GM13977 (cell line): ENCODE measurements at regions not wholly inside any gene's neighbourhood (a gene's known extent, or its start where the extent isn't known, plus 50 kb on each side); places are given as distances from the start of the nearest gene placed in this dataset.

Experiments used
- DNase-seq: peaks from one replicate; pipeline ENCODE4 v3.0.0; 2012; ENCODE audit warnings: low spot score
- CTCF ChIP-seq: IDR thresholded peaks from 2 replicates; pipeline ENCODE4 v1.5.1; 2012; ENCODE audit warnings: mild to moderate bottlenecking, control low read depth; ENCODE audit not compliant: insufficient read depth; ENCODE audit errors: extremely low read depth, missing control alignments
- in situ Hi-C: fragments of 300-500 bp; cut with MboI; formaldehyde crosslinking; loops from one replicate; pipeline ENCODE4 v1.12.0; 2022; ENCODE audit warnings: low sequenced_read_pairs, low pct_unique_long_range_greater_than_20kb, mixed read lengths, inconsistent platforms; ENCODE audit not compliant: unreplicated experiment

- no peak for TF ChIP-seq CTCF
- in situ Hi-C loops, result no loop called here
- no peak for DNase-seq
Measured at GRCh38 chr7:156029460-156030007, 217.3 kb upstream of the SHH start.

GRCh38 chr7:156028521-156028920 is 216.3 kb upstream of the SHH start:
- in situ Hi-C loops, result no loop called here
- TF ChIP-seq CTCF, result no peak
- DNase-seq, result no peak

- in situ Hi-C loops, result no loop called here
- DNase-seq, result no peak
- TF ChIP-seq CTCF, result no peak
Measured at GRCh38 chr7:156027821-156028220, 215.6 kb upstream of the SHH start.

GRCh38 chr7:156026603-156027002 is 214.3 kb upstream of the SHH start:
- TF ChIP-seq CTCF, result no peak
- in situ Hi-C loops, result no loop called here

GRCh38 chr7:156026076-156026600 is 213.9 kb upstream of the SHH start:
- in situ Hi-C loops, result no loop called here
- DNase-seq, result no peak
- TF ChIP-seq CTCF, result no peak

More at GRCh38 chr7:156026603-156027002, 214.3 kb upstream of the SHH start:
- DNase-seq, result no peak

GRCh38 chr7:156025675-156026074 is 213.4 kb upstream of the SHH start:
- no peak for TF ChIP-seq CTCF
- DNase-seq, result no peak
- in situ Hi-C loops, result no loop called here
